Astrocyte of the cerebellum (primary cell): ENCODE measurements at regions not wholly inside any gene's neighbourhood (a gene's known extent, or its start where the extent isn't known, plus 50 kb on each side); places are given as distances from the start of the nearest gene placed in this dataset.

Experiments
- DNase-seq: peaks from one replicate; pipeline ENCODE4 v3.0.0-alpha.2; 2011; ENCODE audit warnings: low read depth
- H3K4me3 ChIP-seq: 2 replicates; pipeline ENCODE4 v1.5.1; 2011; ENCODE audit warnings: mild to moderate bottlenecking, low read depth, low read length, moderate library complexity
- in situ Hi-C: cut with HindIII; loops from 2 replicates; pipeline ENCODE4 v1.10.0; 2017; ENCODE audit warnings: low sequenced_read_pairs
- TF ChIP-seq, protein P1 (sequence below): IDR thresholded peaks from 2 replicates; pipeline ENCODE4 v1.5.1; 2012; ENCODE audit warnings: low read length, low read depth, moderate library complexity, mild to moderate bottlenecking; ENCODE audit errors: missing control alignments

DNA sequence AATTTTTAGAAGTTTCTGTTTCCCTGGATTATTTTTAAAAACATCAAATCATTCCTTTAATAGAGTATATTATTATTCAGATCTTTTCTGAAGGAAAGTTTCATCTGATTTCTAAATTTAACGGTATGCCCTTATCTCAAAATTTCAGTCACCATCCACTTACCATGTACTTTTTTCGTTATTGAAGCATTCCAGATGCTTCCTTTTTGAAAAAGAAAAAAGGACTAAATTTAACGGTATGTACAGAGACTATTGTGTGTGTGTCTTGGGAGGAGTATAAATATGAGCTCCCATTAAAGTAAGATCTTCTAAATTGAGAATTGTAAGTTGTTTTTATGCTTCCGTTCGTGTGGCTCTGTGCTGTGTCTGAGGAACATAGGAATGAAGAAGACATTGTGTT, 517.4 kb upstream of the GOLIM4 start:
- TF ChIP-seq, protein P1, sequence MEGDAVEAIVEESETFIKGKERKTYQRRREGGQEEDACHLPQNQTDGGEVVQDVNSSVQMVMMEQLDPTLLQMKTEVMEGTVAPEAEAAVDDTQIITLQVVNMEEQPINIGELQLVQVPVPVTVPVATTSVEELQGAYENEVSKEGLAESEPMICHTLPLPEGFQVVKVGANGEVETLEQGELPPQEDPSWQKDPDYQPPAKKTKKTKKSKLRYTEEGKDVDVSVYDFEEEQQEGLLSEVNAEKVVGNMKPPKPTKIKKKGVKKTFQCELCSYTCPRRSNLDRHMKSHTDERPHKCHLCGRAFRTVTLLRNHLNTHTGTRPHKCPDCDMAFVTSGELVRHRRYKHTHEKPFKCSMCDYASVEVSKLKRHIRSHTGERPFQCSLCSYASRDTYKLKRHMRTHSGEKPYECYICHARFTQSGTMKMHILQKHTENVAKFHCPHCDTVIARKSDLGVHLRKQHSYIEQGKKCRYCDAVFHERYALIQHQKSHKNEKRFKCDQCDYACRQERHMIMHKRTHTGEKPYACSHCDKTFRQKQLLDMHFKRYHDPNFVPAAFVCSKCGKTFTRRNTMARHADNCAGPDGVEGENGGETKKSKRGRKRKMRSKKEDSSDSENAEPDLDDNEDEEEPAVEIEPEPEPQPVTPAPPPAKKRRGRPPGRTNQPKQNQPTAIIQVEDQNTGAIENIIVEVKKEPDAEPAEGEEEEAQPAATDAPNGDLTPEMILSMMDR, result no peak
- in situ Hi-C loops, result no loop called here
- H3K4me3 ChIP-seq, result no peak overlapping the region
- no peak for DNase-seq

DNA sequence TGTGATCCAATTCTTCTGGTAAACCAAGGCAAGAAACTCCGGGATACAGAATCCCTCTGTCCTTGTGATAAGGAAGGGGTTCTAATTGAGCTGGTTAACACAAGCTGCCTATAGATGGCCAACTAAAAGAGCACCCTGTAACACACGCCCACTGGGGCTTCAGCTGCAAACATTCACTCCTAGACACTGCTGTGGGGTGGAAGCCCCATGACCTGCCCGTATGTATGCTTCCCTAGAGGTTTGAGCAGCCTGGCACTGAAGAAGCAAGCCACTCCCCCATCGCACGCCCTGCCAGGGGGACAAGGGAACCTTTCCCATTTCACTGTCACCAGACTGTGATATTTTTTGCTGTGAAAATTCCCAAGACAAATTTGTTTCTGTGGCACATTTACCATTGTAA, 516.9 kb upstream of the GOLIM4 start:
- no peak overlapping the region for H3K4me3 ChIP-seq
- no peak for DNase-seq
- in situ Hi-C loops, result no loop called here
- TF ChIP-seq, protein P1, result no peak

DNA sequence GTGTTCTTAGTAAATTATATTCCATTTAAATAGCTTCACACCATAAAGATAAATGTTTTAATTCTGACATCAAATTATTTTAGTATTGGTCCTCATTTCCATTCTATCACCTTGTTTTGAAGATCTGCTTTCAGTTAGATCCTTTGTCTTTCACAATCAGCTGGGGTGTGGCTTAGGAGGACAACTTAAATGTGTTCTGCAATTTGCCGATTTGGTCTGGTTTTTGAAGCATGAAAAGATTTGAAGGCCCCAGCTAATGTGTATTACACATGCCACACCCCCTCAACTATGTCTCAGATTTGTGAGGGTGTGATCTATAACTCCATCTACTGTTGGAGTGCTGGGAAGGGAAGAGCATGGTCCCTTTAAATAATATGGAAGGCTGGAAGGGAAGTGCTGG, 516.1 kb upstream of the GOLIM4 start:
- in situ Hi-C loops, result no loop called here
- DNase-seq, result no peak

DNA sequence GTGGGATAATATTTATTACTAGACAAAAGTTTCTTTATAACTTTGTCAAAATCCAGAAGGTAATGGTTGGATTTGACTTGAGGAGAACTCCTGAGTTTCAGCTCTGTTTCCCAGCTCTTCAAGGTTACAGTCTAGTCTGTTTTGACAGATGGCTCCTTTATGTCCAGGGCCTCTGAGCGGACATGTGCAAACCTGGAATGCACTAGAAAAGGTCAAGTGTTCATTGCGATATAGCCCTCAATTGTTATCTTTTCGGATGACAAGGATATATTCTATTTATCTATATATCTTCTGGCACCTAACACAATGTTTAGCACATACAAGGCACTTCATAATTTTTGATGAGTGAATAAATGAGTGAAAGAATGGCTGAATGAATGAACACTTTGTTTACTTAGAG, 513.2 kb upstream of the GOLIM4 start:
- in situ Hi-C loops, result no loop called here
- H3K4me3 ChIP-seq, result no peak overlapping the region
- TF ChIP-seq, protein P1, result no peak
- DNase-seq, result no peak

More for the DNA sequence above, 516.1 kb upstream of the GOLIM4 start:
- TF ChIP-seq, protein P1, result no peak
- H3K4me3 ChIP-seq, result no peak overlapping the region

DNA sequence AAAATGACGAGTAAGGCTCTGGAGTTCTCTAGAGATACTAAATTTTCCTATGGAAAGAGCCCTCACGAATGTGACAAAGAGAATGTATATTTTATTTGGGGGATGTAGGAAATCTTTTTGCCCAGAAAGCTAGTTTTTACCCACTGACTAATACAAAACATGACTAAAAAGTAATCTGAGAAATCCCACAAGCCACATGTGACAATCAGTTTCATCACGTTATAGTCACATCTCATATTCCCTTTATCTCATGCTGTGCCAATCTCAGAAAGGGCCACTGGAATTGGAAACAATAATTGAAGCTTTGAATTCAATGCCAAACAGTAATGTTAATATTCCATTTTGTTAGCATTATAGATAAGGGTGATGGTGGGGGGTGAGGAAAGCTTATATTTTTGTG, 509.0 kb upstream of the GOLIM4 start:
- TF ChIP-seq, protein P1, result no peak
- in situ Hi-C loops, result no loop called here
- no peak overlapping the region for H3K4me3 ChIP-seq
- no peak for DNase-seq

DNA sequence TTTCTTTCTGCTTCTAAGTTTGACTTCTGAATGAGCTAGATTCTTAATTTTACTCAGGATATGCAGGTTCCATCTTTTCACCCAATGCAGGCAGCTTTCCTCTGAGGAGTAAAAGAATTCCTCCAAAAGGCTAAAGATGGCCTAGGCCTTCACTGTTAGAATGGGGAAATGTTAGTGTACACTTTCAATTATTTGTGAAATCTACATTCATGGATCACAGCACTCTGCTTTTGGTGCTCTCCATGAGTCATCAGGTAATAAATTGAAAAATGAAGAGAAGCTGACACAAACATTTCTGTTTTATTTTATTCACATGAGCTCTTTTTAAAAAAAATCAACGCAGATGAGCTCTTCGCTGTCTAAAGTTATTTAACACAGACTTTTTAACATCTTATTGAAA, 502.5 kb upstream of the GOLIM4 start:
- no peak for DNase-seq
- TF ChIP-seq, protein P1, result no peak
- no peak overlapping the region for H3K4me3 ChIP-seq
- in situ Hi-C loops, result no loop called here

DNA sequence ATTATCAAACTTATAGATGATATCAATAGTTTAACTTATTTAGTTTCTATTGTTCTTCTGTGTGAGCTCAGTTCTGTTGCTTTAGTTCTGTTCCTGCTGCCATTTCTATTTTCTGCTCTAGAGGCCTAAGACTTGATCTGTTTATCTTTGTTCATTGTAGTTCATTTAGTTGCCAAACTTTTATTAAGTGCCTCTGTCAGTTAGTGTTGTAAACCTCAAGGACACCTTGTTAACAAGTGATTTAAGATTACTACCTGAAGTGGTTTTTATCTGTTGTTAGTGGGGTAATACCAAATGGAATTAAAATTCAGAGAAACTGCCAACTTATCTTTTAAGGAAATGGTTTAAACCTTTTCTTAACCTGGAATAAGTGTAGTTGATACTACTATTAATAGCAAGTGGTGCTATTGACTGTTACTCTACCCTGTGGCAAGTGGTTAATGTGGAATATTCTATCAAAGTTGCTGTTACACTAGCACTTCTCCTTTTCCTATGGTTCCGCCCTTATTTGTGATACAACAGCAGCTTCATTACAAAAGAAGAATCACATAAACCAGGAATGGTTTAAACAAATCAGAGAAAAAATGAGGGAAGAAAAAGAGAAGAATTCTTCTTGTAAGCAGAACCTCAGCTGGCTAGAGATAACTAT, 500.6 kb upstream of the GOLIM4 start:
- no peak overlapping the region for H3K4me3 ChIP-seq
- in situ Hi-C loops, result no loop called here
- TF ChIP-seq, protein P1, result no peak
- DNase-seq, result no peak
